Epithelial cell of esophagus (primary cell): ENCODE measurements at regions not wholly inside any gene's neighbourhood (a gene's known extent, or its start where the extent isn't known, plus 50 kb on each side); places are given as distances from the start of the nearest gene placed in this dataset.

ENCODE experiments used
- DNase-seq: peaks from one replicate; pipeline ENCODE4 v3.0.0; 2010; ENCODE audit warnings: low read depth
- H3K4me3 ChIP-seq: 2 replicates; pipeline ENCODE4 v1.5.1; 2011; ENCODE audit warnings: mild to moderate bottlenecking, low read length, control low read depth
- CTCF ChIP-seq: IDR thresholded peaks from 2 replicates; pipeline ENCODE4 v1.5.1; 2011; ENCODE audit warnings: low read depth, mild to moderate bottlenecking, low read length, control low read depth, inconsistent platforms; ENCODE audit not compliant: insufficient read depth; ENCODE audit errors: missing control alignments

DNA sequence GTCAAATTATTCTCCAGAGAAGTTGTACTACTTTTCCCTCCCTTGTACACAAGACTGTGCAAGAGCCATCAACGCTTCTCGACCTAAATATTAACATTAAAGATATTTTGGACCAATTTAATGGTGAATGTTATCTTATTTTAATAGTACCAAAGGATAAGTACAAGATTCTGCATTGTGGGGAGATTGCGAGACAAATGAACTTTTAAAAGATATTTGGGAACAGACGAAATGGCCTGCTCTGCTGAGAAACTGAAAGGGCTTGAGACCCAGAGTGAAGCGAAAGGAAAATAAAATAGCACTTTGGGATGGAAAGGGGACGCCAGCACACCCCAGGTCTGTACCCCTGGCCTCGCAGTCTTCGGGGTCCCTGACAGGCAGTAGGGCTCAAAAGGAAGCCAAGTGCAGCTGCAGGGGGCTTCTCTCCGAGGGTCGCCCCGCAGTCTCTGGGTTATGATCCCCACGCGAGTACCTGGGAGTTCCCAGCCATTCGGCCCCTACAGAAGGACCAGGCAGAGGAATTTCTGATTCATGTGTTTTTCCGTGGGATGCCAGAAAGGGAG lies 97.6 kb upstream of the VGLL3 start:
- DNase-seq, result no peak
- peak overlapping the region; percentile 58 for H3K4me3 ChIP-seq
- no peak for TF ChIP-seq CTCF

DNA sequence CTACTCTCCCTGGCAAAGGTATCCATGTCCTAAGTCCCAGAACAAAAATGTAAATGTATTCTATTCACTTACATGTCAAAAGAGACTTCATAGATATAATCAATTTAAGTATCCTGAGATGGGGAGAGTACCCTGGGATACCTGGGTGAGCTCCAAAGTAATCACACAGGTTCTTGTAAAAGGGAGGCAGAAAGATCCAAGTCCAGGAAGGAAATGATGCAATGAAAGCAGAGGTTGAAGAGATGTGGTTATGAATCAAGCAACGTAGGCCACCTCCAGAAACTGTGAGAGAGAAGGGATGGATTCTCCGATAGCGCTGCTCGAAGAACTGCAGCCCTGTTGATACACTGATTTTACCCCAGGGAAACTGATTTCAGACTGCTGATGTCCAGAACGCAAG lies 93.9 kb upstream of the VGLL3 start:
- peak; percentile 4 for DNase-seq
- TF ChIP-seq CTCF, result no peak
- no peak overlapping the region for H3K4me3 ChIP-seq

GRCh38 chr3:87082796-87083440 lies 92.0 kb upstream of the VGLL3 start:
- DNase-seq, result peak; percentile 77

GRCh38 chr3:87077355-87077754 lies 86.4 kb upstream of the VGLL3 start:
- DNase-seq, result peak; percentile 19
- no peak for TF ChIP-seq CTCF
- no peak overlapping the region for H3K4me3 ChIP-seq

More at GRCh38 chr3:87082796-87083440, 92.0 kb upstream of the VGLL3 start:
- H3K4me3 ChIP-seq, result no peak overlapping the region
- peak; percentile 76 for TF ChIP-seq CTCF

- no peak overlapping the region for H3K4me3 ChIP-seq
- TF ChIP-seq CTCF, result no peak
- DNase-seq, result peak; percentile 85
These were observed 86.0 kb upstream of the VGLL3 start for GRCh38 chr3:87076946-87077345.

DNA sequence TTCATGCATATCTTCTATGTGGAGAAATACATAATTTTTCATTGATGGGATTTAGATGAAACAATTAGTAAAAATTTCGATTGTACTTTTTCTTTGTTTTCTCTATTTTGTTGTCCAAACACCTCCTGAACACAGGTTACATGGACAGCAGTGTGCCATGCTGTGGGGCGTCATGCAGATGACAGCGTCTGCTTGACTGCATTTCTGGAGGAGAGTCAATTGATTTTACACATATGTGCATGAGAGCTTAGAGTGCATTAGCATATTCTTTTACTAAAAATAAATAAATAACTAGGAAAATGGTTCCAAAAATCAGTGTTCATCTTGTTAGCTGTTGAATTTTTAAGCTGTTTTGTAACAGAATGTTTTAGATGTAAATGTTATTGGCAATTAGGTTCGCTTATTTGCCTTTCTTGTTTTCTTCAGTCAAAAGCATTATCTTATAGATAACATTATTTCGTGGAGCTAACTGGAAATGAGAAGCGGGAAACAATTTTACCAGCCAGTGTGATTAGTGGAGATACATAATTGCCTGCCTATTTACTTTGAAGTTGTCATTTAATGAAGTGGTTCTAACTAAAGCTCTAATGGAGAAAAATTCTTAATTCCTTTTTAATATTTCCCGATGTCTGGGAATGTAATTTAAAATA lies 82.7 kb upstream of the VGLL3 start:
- TF ChIP-seq CTCF, result no peak
- DNase-seq, result no peak
- no peak overlapping the region for H3K4me3 ChIP-seq
